ENCODE measurements at regions not wholly inside any gene's neighbourhood (a gene's known extent, or its start where the extent isn't known, plus 50 kb on each side); places are given as distances from the start of the nearest gene placed in this dataset.
A peak's percentile ranks its signal among the peaks of the same experiment; 100 is the strongest.

DNA sequence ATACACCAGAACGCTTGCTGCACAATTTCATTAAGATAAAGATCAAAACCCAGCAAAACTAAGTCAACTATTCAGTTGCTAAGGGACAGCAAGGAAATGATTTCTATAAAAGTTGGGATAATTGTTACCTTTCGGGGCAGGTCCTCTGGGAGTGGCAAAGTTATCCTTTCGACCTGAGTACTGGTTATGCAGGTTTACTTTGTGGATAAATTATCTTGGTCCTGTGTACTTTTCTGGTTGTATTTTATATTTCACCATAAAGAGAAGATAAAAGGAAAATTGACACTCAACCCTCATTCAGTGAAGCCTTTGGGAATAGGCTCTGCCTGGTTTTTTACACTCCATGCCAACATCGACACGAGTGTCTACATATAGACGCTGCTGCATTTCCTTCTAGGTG lies 146.5 kb downstream of the SYK start:
- no peak for DNase-seq (ENCODE audit: low read depth in 2 of 2)

DNA sequence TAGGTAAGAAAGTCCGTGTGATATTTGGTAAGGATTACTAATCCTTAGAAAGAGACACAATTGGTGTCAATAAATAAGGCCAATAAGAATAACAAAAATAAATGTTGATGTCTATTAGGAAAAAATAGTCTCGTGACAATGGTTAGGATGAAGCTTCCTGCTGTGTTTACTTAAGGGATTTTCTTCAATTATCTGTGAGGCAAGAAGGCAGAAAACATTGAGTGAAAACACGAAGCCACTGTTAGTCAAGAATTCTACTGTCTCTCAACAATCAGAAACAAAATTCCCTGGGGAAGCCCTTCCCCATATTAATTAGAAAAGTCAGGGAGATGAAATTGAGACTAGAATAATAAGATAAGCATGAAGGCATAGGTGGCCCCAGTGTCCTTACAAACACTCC lies 149.0 kb downstream of the SYK start:
- DNase-seq (ENCODE audit: low read depth in 2 of 2), result no peak

GRCh38 chr9:90953200-90953599 lies 151.6 kb downstream of the SYK start:
- DNase-seq (ENCODE audit: low read depth in 2 of 2), result no peak

- DNase-seq (ENCODE audit: low read depth in 2 of 2), result no peak
These were observed 152.2 kb downstream of the SYK start for GRCh38 chr9:90953805-90954204.

- DNase-seq (ENCODE audit: low read depth in 2 of 2), result no peak
These were observed 154.6 kb downstream of the SYK start for GRCh38 chr9:90956026-90956810.

GRCh38 chr9:90958328-90958727 lies 156.7 kb downstream of the SYK start:
- no peak for DNase-seq (ENCODE audit: low read depth in 2 of 2)

DNA sequence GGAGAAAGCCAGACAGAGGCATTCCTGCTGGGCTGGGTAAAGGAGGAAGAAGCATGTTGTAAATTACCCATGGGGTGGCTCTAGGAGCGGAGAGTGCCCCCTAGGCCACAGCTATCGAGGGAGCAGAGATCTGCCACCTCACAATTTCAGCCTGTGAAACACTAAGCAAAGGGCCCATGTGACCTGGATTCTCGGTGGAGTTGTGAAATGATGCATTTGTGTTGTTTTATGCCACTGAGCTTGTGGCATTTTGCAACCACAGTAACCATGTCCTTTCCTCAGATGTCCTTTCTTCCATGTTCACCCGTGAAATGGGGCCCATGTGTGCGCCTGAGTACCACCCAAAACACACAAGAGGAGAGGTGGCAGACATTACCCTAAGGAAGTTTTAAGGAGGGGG lies 159.3 kb downstream of the SYK start:
- DNase-seq (ENCODE audit: low read depth in 2 of 2), result no peak

DNA sequence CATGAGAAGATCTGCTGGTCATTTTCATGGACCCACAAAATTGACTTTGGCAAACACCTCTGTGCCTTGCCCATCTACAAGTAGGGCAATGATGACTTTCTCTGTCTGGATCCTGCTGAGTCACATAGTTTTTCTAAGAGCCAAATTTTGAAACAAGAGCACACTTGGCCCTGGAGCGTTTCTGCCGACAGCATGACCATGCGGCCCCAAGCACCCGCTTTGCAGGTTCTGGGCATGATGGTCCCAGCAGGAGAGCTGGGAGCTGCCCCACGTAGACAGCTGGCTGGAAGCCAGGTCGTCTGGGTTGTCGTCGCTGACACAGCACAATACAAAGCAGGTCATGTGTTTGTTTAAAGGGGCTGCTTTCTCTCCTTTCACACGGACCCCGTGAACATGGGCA lies 159.8 kb downstream of the SYK start:
- DNase-seq (ENCODE audit: low read depth in 2 of 2), result no peak

DNA sequence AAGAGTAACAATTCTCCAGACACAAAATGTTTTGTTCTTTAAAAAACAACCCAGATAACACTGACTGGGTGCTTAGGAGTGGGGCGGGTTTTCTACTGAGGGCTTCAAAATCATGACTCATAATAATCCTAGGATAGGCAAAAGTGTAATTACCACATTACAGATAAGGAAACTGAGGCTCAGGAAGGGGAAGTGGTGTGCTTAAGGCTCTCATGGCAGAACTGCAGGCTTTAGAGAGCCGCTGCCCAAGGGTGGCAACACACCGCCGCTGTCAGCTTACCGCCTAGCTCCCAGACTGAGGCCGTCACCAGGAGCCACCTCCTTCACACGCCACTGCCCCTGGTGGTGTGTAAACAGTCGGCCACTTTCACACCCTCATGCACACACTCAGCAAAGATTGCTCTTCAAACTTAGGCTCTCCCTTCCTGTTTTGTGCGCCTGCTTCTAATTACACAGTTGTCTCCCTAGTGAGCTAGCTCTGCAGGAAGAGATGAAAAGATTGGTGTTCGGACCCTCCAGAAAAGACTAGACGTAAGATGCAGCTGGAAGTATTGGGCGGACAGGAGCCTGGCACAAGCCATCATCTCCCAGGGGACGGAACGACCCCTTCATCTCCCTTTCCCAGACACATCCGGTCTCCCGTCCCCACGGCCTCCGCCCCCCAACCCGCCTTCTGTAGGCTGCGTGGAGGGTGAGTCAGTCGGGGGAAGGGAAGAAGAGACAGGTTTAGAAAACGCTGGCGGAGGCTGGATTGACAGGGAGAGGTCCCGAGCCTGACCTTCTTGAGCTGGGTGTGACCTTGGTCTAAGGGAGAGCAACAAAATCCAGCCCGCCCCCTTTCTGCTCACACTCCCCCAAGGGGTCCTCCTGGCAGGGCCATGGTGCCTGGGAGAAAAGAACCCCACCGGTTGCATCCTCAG lies 162.7 kb downstream of the SYK start:
- peak in 1 of 2 donors; percentile 19 for DNase-seq (ENCODE audit: low read depth in 2 of 2)

DNA sequence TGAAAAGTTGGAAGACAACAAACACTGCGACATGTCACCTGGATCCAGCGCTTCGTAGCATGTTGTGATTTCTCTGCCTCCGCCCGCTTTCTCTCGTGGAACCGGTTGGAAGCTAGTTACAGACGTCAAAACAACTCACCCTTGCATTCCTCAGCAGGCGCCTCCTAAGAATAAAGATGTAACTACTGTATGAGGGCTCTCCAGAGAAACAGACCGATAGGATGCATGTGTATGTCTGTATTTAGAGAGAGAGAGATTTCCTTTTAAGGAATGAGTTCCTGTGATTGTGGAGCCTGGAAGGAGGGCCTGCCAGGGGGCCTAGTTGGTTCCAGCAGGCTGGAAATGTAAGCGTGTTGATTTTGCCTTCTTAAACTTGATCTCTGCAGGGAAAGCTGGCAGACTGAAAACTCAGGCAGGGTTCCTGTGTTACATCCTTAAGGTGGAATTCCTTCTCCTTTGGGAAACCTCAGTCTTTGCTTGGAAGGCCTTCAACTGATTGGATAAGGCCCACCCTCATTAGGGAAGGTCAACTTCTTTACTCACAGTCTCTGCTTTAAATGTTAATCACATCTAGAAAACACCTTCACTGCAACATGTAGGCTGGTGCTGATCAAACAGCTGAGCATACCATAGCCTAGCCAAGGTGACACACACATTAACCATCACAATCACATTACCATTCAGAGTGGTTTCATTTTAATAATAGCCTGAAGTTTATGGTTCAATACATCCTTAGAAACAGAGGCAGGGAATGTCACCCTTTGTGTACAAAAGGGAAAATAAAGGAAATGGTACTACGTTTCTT lies 163.8 kb downstream of the SYK start:
- no peak for DNase-seq (ENCODE audit: low read depth in 2 of 2)

DNA sequence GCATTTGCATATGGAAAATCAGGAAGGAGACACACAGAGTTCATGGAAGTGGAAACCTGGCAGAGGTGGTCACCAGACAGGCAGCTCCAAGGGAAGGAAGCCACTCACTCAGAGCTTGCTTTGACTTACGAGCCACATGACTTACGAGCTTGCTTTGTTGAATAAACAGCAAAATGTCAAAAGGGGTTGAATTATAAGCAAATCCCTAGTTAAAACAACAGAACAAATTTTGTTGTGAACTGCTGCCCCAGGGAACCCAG lies 164.3 kb downstream of the SYK start:
- DNase-seq (ENCODE audit: low read depth in 2 of 2), result no peak

DNA sequence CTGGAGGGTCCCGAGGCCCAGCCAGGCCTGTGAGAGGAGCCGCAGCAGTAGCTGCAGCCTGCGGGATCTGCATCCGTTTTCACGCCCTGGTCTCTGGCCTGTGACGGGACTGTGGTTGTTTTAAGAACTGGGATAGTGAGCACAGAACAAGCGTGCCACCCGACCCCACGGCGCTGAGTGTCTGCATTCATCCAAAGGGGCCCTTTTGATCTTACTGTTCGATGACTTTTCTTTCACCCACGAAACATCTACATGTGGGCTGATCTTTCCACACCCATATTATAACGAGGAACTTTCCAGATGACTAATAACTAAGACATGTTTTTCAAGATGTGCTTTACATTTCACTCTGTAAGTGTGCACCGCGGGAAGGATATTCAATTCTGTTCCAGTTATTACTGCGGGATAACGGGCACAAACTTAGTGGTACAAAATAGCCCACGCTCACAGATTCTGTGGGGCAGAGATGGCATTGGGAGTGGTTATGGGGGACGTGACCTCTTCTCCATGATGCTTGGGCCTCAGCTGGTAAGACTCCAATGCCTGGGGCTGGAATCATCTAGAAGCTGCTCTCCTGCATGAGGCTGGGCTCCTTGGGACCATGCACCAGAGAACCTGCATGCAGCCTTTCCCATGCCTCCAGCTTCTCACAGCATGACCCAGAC lies 165.0 kb downstream of the SYK start:
- peak; percentile 40 to 62 for DNase-seq (ENCODE audit: low read depth in 2 of 2)

DNA sequence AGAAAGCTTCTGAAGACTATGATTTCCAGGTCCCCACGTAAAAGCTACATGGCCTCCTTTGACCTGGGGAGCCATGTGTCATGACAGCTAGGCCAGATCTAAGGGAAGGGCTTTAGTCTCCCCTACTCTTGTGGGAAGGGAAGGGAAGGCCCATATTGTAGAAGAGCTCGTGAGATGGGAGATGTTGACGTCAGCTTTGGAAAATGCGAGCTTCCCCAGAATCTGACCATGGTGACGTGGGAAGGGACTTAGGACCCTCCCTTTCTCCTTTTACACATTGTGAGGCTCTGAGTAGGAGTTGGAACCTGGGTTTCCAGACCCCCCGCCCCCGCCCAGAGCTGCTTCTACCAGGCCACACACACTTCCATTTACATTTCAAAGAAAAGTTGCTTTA lies 165.5 kb downstream of the SYK start:
- no peak for DNase-seq (ENCODE audit: low read depth in 2 of 2)

GRCh38 chr9:90969021-90969675 lies 167.5 kb downstream of the SYK start:
- DNase-seq (ENCODE audit: low read depth in 2 of 2), result no peak

- DNase-seq (ENCODE audit: low read depth in 2 of 2), result no peak
These were observed 169.0 kb downstream of the SYK start for GRCh38 chr9:90970608-90971007.

DNA sequence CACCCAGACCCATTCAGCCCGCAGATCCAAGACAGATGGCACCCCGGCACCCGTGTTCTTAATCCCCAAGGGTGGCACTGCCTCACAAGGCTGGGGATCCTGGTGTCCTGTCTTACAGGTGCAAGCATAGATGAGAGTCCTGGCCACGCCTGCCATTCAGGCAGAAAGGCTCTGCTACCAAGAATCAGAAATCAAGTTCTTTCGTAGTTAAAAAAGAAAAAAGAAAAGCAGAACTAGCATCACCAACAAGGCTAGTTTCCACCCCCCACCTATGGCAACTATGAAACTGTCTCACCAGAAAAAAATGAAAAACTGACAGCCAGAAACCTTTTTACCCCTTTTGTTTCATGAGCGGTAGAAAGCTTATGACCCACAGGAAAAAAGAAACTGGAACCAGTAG lies 170.4 kb downstream of the SYK start:
- no peak for DNase-seq (ENCODE audit: low read depth in 2 of 2)

DNA sequence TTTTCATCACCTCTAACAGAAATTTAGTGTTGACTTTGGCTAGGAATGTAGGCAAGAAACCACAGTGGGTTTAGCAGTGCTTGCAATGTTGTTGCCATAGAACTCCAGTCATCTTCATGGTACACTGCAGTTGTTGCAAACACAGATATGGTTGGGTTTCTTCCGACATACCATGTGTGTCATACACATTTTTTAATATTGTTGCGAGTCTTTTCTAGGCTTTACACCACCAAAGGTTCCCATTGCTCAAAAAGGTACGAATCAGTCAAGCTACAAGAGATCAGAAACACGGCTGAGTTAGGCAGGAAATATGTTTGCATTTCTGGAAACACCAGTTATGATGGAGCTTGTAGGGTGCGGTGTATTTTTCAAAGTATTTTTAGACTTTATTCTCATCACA lies 172.4 kb downstream of the SYK start:
- DNase-seq (ENCODE audit: low read depth in 2 of 2), result no peak

GRCh38 chr9:90974643-90975245 lies 173.1 kb downstream of the SYK start:
- DNase-seq (ENCODE audit: low read depth in 2 of 2), result no peak

- DNase-seq (ENCODE audit: low read depth in 2 of 2), result no peak
These were observed 174.3 kb downstream of the SYK start for GRCh38 chr9:90975781-90976538.

DNA sequence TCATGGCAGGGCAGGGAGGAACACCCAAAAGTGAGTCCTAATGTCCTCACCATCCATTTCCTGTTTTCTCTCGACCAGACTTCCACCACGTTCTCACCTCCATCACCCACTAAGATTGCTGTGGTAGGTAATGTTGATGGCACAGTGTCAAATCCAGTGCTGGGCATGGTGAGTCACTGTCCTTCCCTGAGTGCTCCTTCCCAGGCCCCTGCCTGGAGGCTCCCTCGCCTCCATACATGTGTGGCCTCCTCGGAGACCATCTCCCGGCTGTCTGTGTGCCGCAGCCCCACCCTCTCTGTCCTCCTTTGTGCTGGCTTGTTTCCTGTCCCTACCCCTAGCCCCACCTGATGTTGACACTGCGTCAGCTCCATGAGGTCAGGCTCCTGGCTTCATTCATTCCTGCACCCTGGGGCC lies 177.5 kb downstream of the SYK start:
- no peak for DNase-seq (ENCODE audit: low read depth in 2 of 2)
